OCI-LY3 (cell line): ENCODE measurements at regions not wholly inside any gene's neighbourhood (a gene's known extent, or its start where the extent isn't known, plus 50 kb on each side); places are given as distances from the start of the nearest gene placed in this dataset.

Experiments used
- H2AFZ ChIP-seq: fragments of 200-600, 300-600 bp; shearing (Covaris generic); 2 replicates; pipeline ENCODE4 v1.6.0; 2014; ENCODE audit warnings: antibody characterized with exemption, low read depth, low read length
- H3K27ac ChIP-seq: fragments of 200-600, 300-600 bp; sonication (generic); 2 replicates; pipeline ENCODE4 v1.5.1; 2014; ENCODE audit warnings: mild to moderate bottlenecking, low read length, moderate library complexity, mixed read lengths
- H3K27me3 ChIP-seq: fragments of 200-600, 300-600 bp; sonication (generic); 2 replicates; pipeline ENCODE4 v1.6.1; 2014; ENCODE audit warnings: low read depth, low read length, mixed read lengths
- H3K36me3 ChIP-seq: fragments of 200-600, 300-600 bp; sonication (generic); replicated peaks from 2 replicates; pipeline ENCODE3; 2014; ENCODE audit warnings: low read depth, low read length, mixed read lengths
- H3K4me1 ChIP-seq: fragments of 300-600, 200-600 bp; sonication (generic); 2 replicates; pipeline ENCODE4 v1.6.1; 2014; ENCODE audit warnings: low read length, mixed read lengths
- H3K4me2 ChIP-seq: fragments of 200-600, 300-600 bp; sonication (generic); 2 replicates; pipeline ENCODE4 v1.6.1; 2014; ENCODE audit warnings: low read length, mixed read lengths
- H3K4me3 ChIP-seq: fragments of 300-600, 200-600 bp; sonication (generic); 2 replicates; pipeline ENCODE4 v1.5.1; 2014; ENCODE audit warnings: antibody characterized with exemption, mild to moderate bottlenecking, low read length, moderate library complexity
- H3K79me2 ChIP-seq: fragments of 300-600, 200-600 bp; shearing (Covaris generic); 2 replicates; pipeline ENCODE4 v1.6.1; 2014; ENCODE audit warnings: mild to moderate bottlenecking, low read length, mixed read lengths
- H3K9ac ChIP-seq: fragments of 300-600, 200-600 bp; shearing (Covaris generic); 2 replicates; pipeline ENCODE4 v1.6.0; 2014; ENCODE audit warnings: mild to moderate bottlenecking, low read length, moderate library complexity
- H3K9me3 ChIP-seq: fragments of 200-600, 300-600 bp; shearing (Covaris generic); 2 replicates; pipeline ENCODE4 v1.6.1; 2014; ENCODE audit warnings: low read length, mixed read lengths; ENCODE audit not compliant: insufficient read depth
- H4K20me1 ChIP-seq: fragments of 200-600, 300-600 bp; sonication (generic); 2 replicates; pipeline ENCODE4 v1.6.1; 2016; ENCODE audit warnings: low read length, mixed read lengths; ENCODE audit not compliant: insufficient read depth
- EZH2phosphoT487 ChIP-seq: fragments of 200-600 bp; shearing (Covaris generic); IDR thresholded peaks from 2 replicates; pipeline ENCODE4 v1.6.1; 2018; ENCODE audit warnings: antibody characterized with exemption, mixed run types, low read depth
- TF ChIP-seq, protein P1 (sequence below): fragments of 200-600, 300-600 bp; sonication (generic); IDR thresholded peaks from 2 replicates; pipeline ENCODE4 v1.5.1; 2014; ENCODE audit warnings: antibody characterized with exemption, low read length, low read depth

DNA sequence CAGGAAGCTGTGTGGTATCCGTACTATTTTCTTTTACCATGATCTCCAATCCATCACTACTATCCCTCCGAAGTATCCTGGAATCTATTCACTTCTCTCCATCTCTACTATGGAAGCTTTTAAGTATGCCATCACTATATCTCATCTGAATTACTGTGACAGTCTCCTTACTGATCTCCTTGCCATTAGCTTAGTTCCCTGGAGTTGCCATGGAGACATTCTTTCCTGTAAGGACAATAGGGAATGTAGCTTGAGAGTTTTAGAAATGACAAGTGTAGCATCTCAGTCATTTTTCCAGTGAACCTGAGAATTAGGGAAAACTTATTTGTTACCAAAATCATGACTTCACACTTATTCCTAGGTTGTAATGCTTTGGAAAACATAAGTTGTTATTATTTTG, 86.3 kb downstream of the HPGD start:
- no peaks in the 10 kb centered on the region for H3K27me3 ChIP-seq
- no peak overlapping the region for H2AFZ ChIP-seq
- H3K9me3 ChIP-seq, result no peaks in the 10 kb centered on the region
- H3K4me2 ChIP-seq, result no peak overlapping the region
- H3K4me3 ChIP-seq, result no peak overlapping the region
- TF ChIP-seq EZH2phosphoT487, result no peak
- TF ChIP-seq, protein P1, sequence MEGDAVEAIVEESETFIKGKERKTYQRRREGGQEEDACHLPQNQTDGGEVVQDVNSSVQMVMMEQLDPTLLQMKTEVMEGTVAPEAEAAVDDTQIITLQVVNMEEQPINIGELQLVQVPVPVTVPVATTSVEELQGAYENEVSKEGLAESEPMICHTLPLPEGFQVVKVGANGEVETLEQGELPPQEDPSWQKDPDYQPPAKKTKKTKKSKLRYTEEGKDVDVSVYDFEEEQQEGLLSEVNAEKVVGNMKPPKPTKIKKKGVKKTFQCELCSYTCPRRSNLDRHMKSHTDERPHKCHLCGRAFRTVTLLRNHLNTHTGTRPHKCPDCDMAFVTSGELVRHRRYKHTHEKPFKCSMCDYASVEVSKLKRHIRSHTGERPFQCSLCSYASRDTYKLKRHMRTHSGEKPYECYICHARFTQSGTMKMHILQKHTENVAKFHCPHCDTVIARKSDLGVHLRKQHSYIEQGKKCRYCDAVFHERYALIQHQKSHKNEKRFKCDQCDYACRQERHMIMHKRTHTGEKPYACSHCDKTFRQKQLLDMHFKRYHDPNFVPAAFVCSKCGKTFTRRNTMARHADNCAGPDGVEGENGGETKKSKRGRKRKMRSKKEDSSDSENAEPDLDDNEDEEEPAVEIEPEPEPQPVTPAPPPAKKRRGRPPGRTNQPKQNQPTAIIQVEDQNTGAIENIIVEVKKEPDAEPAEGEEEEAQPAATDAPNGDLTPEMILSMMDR, result no peak
- H3K27ac ChIP-seq, result no peak overlapping the region
- H3K9ac ChIP-seq, result no peak overlapping the region
- no peaks in the 10 kb centered on the region for H3K4me1 ChIP-seq
- H3K79me2 ChIP-seq, result no peaks in the 10 kb centered on the region
- H4K20me1 ChIP-seq, result no peaks in the 10 kb centered on the region
- H3K36me3 ChIP-seq, result no peaks in the 10 kb centered on the region

- no peak overlapping the region for H3K4me2 ChIP-seq
- no peak overlapping the region for H3K4me3 ChIP-seq
- H4K20me1 ChIP-seq, result no peaks in the 10 kb centered on the region
- H2AFZ ChIP-seq, result no peak overlapping the region
- no peaks in the 10 kb centered on the region for H3K79me2 ChIP-seq
- H3K36me3 ChIP-seq, result no peaks in the 10 kb centered on the region
- H3K9ac ChIP-seq, result no peak overlapping the region
- no peak overlapping the region for H3K27ac ChIP-seq
- TF ChIP-seq, protein P1, result no peak
- no peak for TF ChIP-seq EZH2phosphoT487
- H3K9me3 ChIP-seq, result no peaks in the 10 kb centered on the region
- H3K4me1 ChIP-seq, result no peaks in the 10 kb centered on the region
- H3K27me3 ChIP-seq, result no peaks in the 10 kb centered on the region
Measured at GRCh38 chr4:174434455-174434854, 87.8 kb downstream of the HPGD start.

DNA sequence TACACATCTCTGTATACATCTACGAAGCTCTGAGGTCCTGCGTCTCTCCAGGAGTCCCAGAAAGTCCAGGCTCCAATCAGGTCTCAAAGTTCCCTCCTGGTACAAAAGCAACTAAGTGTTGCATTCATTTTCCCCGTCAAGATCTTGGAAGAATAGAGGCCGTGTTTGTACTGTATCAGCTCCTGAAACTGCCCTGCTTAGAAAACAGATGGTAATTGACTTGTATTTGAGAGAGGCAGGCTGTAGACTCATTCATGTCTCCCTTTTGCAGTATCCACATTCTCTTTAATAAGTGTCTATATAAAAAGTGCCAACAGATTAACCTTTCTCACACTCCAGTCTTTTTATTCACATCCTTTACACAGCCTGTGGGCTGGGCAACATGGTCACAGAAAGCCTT, 91.7 kb downstream of the HPGD start:
- Histone ChIP-seq H2AFZ (no peak overlapping the region), H3K79me2 (no peaks in the 10 kb centered on the region), H4K20me1 (no peaks in the 10 kb centered on the region), H3K27ac (no peak overlapping the region), H3K4me3 (no peak overlapping the region), H3K9me3 (no peaks in the 10 kb centered on the region), H3K9ac (no peak overlapping the region), H3K4me2 (no peak overlapping the region), H3K36me3 (no peaks in the 10 kb centered on the region), H3K27me3 (no peaks in the 10 kb centered on the region), H3K4me1 (no peaks in the 10 kb centered on the region)
- no peak for TF ChIP-seq EZH2phosphoT487
- TF ChIP-seq, protein P1, result no peak

- no peaks in the 10 kb centered on the region for H3K9me3 ChIP-seq
- no peak overlapping the region for H2AFZ ChIP-seq
- no peak overlapping the region for H3K9ac ChIP-seq
- no peak overlapping the region for H3K27ac ChIP-seq
- H3K4me1 ChIP-seq, result no peaks in the 10 kb centered on the region
- H3K4me3 ChIP-seq, result no peak overlapping the region
- H3K36me3 ChIP-seq, result no peaks in the 10 kb centered on the region
- no peaks in the 10 kb centered on the region for H3K27me3 ChIP-seq
- H3K4me2 ChIP-seq, result no peak overlapping the region
- no peak for TF ChIP-seq EZH2phosphoT487
- TF ChIP-seq, protein P1, result no peak
- H4K20me1 ChIP-seq, result no peaks in the 10 kb centered on the region
- no peaks in the 10 kb centered on the region for H3K79me2 ChIP-seq
Measured at GRCh38 chr4:174429701-174430410, 92.4 kb downstream of the HPGD start.
